ENCODE measurements at regions not wholly inside any gene's neighbourhood (a gene's known extent, or its start where the extent isn't known, plus 50 kb on each side); places are given as distances from the start of the nearest gene placed in this dataset.
"Not testable (repeated sequence)": the region's sequence is repeated elsewhere in the genome, so short reads cannot be mapped to it uniquely, and the experiment has no call there.

- no peak overlapping the region for H3K4me3 ChIP-seq (ENCODE audit: low read depth, low read length)
- no peak for DNase-seq (ENCODE audit: low read depth)
- TF ChIP-seq CTCF (IDR thresholded peaks at IDR 0.05; ENCODE audit: insufficient read depth, low read depth, low read length, missing control alignments), result no peak
Observed at GRCh38 chr3:33956206-33956605, 157.8 kb downstream of the PDCD6IP start.

DNA sequence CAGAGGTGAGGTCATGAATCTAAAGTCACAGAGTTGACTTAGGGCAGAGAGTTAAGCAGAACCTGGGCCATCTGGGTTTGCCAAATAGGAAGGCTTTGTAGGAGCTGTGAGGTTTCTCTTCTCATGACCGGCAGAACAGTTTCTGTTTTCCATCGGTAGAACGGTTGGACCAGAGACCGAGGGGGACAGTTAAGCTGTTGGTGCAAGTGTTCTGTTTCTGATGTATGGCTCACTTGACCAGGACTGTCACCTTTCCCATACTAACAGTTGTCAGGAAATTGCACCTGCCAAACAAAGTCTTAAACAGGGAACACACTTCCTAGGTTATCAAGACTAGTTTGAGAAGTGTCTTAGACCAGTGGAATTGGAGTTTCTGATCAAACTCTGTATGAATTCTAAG is 158.3 kb downstream of the PDCD6IP start:
- H3K4me3 ChIP-seq (ENCODE audit: low read depth, low read length), result no peak overlapping the region
- no peak for TF ChIP-seq CTCF (IDR thresholded peaks at IDR 0.05; ENCODE audit: insufficient read depth, low read depth, low read length, missing control alignments)
- DNase-seq (ENCODE audit: low read depth), result no peak

GRCh38 chr3:33957176-33957575 is 158.7 kb downstream of the PDCD6IP start:
- H3K4me3 ChIP-seq (ENCODE audit: low read depth, low read length), result no peak overlapping the region
- no peak for TF ChIP-seq CTCF (IDR thresholded peaks at IDR 0.05; ENCODE audit: insufficient read depth, low read depth, low read length, missing control alignments)
- no peak for DNase-seq (ENCODE audit: low read depth)

- TF ChIP-seq CTCF (IDR thresholded peaks at IDR 0.05; ENCODE audit: insufficient read depth, low read depth, low read length, missing control alignments), result no peak
- no peak for DNase-seq (ENCODE audit: low read depth)
- no peak overlapping the region for H3K4me3 ChIP-seq (ENCODE audit: low read depth, low read length)
Observed at GRCh38 chr3:33958661-33959060, 160.2 kb downstream of the PDCD6IP start.

DNA sequence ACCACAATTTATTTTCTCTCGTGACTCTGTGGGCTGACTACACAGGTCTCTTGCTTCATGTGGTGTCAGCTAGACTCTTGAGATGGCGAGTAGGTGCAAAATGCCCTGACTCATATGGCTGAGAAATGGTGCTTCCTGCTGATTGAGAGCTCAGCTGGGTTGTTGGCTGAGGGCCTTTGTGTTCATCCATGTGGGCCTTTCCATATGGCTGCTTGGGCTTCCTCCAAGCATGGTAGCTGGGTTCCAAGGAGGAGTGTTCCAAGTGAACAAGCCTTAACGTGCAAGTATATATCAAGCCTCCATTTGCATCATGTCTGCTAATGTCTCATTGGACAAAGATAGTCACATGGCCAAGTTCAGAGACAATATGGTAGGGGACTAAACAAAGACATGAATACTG is 164.0 kb downstream of the PDCD6IP start:
- DNase-seq (ENCODE audit: low read depth), result no peak
- TF ChIP-seq CTCF (IDR thresholded peaks at IDR 0.05; ENCODE audit: insufficient read depth, low read depth, low read length, missing control alignments), result no peak
- H3K4me3 ChIP-seq (ENCODE audit: low read depth, low read length), result no peak overlapping the region

DNA sequence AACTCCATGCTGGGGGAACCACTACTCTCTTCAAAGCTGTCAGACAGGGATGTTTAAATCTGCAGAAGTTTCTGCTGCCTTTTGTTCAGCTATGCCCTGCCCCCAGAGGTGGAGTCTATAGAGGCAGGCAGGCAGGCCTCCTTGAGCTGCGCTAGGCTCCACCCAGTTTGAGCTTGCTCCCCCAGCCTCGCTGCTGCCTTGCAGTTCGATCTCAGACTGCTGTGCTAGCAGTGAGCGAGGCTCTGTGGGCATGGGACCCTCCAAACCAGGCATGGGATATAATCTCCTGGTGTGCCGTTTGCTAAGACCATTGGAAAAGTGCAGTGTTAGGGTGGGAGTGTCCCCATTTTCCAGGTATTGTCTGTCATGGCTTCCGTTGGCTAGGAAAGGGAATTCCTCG is 171.8 kb downstream of the PDCD6IP start:
- H3K4me3 ChIP-seq (ENCODE audit: low read depth, low read length); DNase-seq (ENCODE audit: low read depth): not testable (repeated sequence)

GRCh38 chr3:33971055-33971454 is 172.6 kb downstream of the PDCD6IP start:
- no peak for DNase-seq (ENCODE audit: low read depth)
- TF ChIP-seq CTCF (IDR thresholded peaks at IDR 0.05; ENCODE audit: insufficient read depth, low read depth, low read length, missing control alignments), result no peak
- no peak overlapping the region for H3K4me3 ChIP-seq (ENCODE audit: low read depth, low read length)

DNA sequence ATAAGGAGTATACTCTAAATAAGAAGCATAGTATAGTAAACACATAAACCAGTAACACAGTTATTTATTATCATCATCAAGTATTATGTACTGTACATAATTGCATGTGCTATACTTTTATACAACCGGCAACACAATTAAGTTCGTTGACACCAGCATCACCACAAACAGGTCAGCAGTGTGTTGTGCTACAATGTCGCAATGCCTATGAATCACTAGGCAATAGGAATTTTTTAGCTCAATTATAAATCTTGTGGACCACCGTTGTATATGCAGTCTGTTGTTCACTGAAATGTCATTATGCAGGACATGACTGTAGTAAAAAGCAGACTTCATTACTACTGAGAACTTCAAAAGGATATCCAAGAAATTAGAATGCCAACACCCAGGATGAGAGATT is 177.0 kb downstream of the PDCD6IP start:
- TF ChIP-seq CTCF (IDR thresholded peaks at IDR 0.05; ENCODE audit: insufficient read depth, low read depth, low read length, missing control alignments), result no peak
- DNase-seq (ENCODE audit: low read depth), result no peak
- H3K4me3 ChIP-seq (ENCODE audit: low read depth, low read length), result no peak overlapping the region
